SK-N-SH treated with all-trans-retinoic acid at 6 μM for 48 hours (cell line): ENCODE measurements at regions not wholly inside any gene's neighbourhood (a gene's known extent, or its start where the extent isn't known, plus 50 kb on each side); places are given as distances from the start of the nearest gene placed in this dataset.

Experiments used
- ATAC-seq: fragments of 200-7000 bp; cut with Tn5 transposase; 3 replicates; pipeline ENCODE4 v1.9.1; 2020; ENCODE audit warnings: mild to moderate bottlenecking, moderate library complexity
- ARNTL ChIP-seq: fragments of 450-650 bp; formaldehyde crosslinking; IDR thresholded peaks from 2 replicates; pipeline ENCODE4 v1.5.0; 2020; ENCODE audit warnings: low read depth, mild to moderate bottlenecking, moderate library complexity, borderline replicate concordance
- GLIS3 ChIP-seq: fragments of 250-450 bp; sonication (Bioruptor Pico); IDR thresholded peaks from 2 replicates; pipeline ENCODE4 v1.5.0; 2020; ENCODE audit warnings: mild to moderate bottlenecking, moderate library complexity
- OSR1 ChIP-seq: fragments of 250-450 bp; sonication (Bioruptor Pico); IDR thresholded peaks from 2 replicates; pipeline ENCODE4 v1.8.0; 2022; ENCODE audit warnings: moderate library complexity, mild to moderate bottlenecking, inconsistent platforms
- SNAI2 ChIP-seq: fragments of 250-450 bp; sonication (Bioruptor Pico); IDR thresholded peaks from 2 replicates; pipeline ENCODE4 v1.5.0; 2020; ENCODE audit warnings: mild to moderate bottlenecking, moderate library complexity
- TCF4 ChIP-seq: fragments of 250-450 bp; sonication (Bioruptor Pico); IDR thresholded peaks from 2 replicates; pipeline ENCODE4 v1.8.0; 2021; ENCODE audit warnings: mild to moderate bottlenecking, moderate library complexity, borderline replicate concordance
- TOX ChIP-seq: fragments of 250-450 bp; sonication (Bioruptor Pico); IDR thresholded peaks from 2 replicates; pipeline ENCODE4 v1.8.0; 2021; ENCODE audit warnings: mild to moderate bottlenecking, moderate library complexity, borderline replicate concordance
- ZFP3 ChIP-seq: fragments of 250-450 bp; sonication (Bioruptor Pico); IDR thresholded peaks from 2 replicates; pipeline ENCODE4 v1.5.0; 2020; ENCODE audit warnings: mild to moderate bottlenecking, moderate library complexity
- ZFP30 ChIP-seq: fragments of 450-650 bp; formaldehyde crosslinking; IDR thresholded peaks from 2 replicates; pipeline ENCODE4 v1.5.0; 2022; ENCODE audit warnings: mild to moderate bottlenecking, moderate library complexity
- ZNF70 ChIP-seq: fragments of 450-650 bp; formaldehyde crosslinking; IDR thresholded peaks from 2 replicates; pipeline ENCODE4 v1.5.0; 2020; ENCODE audit warnings: mild to moderate bottlenecking, moderate library complexity
- ZNF8 ChIP-seq: fragments of 450-650 bp; formaldehyde crosslinking; IDR thresholded peaks from 2 replicates; pipeline ENCODE4 v1.5.0; 2020; ENCODE audit warnings: mild to moderate bottlenecking, moderate library complexity
- TF ChIP-seq, protein P1 (sequence below): fragments of 250-450 bp; sonication (Bioruptor Pico); IDR thresholded peaks from 2 replicates; pipeline ENCODE4 v1.5.0; 2020; ENCODE audit warnings: mild to moderate bottlenecking, moderate library complexity
- TF ChIP-seq, protein P2 (sequence below): fragments of 250-450 bp; sonication (Bioruptor Pico); IDR thresholded peaks from 2 replicates; pipeline ENCODE4 v1.8.0; 2020; ENCODE audit warnings: mild to moderate bottlenecking, moderate library complexity, borderline replicate concordance
- TF ChIP-seq, protein P3 (sequence below): fragments of 250-450 bp; sonication (Bioruptor Pico); IDR thresholded peaks from 2 replicates; pipeline ENCODE4 v1.5.1; 2021; ENCODE audit warnings: mild to moderate bottlenecking, moderate library complexity
- TF ChIP-seq, protein P4 (sequence below): fragments of 250-450 bp; sonication (Bioruptor Pico); IDR thresholded peaks from 2 replicates; pipeline ENCODE4 v1.5.1; 2020; ENCODE audit warnings: low read depth, mild to moderate bottlenecking, moderate library complexity
- TF ChIP-seq, protein P5 (sequence below): fragments of 250-450 bp; sonication (Bioruptor Pico); IDR thresholded peaks from 2 replicates; pipeline ENCODE4 v1.8.0; 2021; ENCODE audit warnings: low read depth, mild to moderate bottlenecking, moderate library complexity, borderline replicate concordance

DNA sequence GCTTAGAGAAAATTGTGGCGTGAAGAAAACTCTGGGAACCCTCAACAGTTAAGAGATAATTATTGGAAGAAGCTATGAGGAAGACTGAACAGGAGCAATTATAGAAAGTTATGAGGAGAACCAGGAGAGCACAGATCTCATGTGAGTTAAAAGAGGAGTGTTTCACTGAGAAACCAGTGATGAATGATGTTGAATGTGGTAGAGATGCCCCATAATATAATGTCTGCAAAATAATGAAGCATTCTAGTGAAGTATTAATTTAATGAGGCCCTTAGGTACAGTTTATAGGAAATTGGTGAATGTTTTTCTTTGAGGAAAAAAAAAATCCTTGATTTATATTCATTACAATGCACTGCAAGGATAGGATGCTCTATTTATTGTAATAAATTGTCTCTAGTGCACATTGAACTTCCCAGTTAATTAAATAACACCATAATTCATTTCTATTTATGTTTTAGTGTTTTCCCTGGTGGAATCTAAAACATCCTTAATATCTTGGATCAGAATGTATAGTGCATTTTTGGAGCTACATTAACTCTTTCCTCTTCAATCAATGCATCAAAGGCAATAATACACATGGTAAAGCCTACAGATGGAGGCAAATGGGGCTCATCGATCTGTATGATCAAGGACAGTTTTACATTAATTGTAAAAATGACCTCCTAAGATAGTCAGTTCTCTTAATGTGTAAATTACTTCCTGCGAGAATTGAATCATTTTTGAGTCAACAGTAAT is 91.4 kb upstream of the EYS start (continued):
- TF ChIP-seq, protein P1, sequence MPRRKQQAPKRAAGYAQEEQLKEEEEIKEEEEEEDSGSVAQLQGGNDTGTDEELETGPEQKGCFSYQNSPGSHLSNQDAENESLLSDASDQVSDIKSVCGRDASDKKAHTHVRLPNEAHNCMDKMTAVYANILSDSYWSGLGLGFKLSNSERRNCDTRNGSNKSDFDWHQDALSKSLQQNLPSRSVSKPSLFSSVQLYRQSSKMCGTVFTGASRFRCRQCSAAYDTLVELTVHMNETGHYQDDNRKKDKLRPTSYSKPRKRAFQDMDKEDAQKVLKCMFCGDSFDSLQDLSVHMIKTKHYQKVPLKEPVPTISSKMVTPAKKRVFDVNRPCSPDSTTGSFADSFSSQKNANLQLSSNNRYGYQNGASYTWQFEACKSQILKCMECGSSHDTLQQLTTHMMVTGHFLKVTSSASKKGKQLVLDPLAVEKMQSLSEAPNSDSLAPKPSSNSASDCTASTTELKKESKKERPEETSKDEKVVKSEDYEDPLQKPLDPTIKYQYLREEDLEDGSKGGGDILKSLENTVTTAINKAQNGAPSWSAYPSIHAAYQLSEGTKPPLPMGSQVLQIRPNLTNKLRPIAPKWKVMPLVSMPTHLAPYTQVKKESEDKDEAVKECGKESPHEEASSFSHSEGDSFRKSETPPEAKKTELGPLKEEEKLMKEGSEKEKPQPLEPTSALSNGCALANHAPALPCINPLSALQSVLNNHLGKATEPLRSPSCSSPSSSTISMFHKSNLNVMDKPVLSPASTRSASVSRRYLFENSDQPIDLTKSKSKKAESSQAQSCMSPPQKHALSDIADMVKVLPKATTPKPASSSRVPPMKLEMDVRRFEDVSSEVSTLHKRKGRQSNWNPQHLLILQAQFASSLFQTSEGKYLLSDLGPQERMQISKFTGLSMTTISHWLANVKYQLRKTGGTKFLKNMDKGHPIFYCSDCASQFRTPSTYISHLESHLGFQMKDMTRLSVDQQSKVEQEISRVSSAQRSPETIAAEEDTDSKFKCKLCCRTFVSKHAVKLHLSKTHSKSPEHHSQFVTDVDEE (CRISPR knock-in tag), result no peak
- TF ChIP-seq, all 23 proteins: peak for 0

DNA sequence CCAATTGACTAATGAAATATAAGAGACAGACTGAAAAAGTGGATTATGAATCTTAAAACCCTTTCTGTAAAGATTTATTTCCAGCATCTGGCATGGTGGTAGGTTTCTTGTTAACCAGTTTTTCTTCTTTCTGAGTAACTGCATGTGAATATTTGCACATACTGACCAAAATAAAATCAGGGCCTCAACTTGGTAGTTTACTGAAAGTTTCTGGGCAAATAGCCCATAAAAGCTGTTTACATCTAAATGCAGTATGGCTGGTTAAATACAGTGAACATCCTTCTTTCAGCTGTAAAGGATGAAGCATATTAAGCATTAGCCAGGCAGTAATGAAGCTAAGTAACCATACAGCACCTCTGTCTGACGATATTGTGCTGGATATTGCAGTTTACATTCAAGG is 83.6 kb upstream of the EYS start:
- no peak for ATAC-seq
- TF ChIP-seq, protein P2, sequence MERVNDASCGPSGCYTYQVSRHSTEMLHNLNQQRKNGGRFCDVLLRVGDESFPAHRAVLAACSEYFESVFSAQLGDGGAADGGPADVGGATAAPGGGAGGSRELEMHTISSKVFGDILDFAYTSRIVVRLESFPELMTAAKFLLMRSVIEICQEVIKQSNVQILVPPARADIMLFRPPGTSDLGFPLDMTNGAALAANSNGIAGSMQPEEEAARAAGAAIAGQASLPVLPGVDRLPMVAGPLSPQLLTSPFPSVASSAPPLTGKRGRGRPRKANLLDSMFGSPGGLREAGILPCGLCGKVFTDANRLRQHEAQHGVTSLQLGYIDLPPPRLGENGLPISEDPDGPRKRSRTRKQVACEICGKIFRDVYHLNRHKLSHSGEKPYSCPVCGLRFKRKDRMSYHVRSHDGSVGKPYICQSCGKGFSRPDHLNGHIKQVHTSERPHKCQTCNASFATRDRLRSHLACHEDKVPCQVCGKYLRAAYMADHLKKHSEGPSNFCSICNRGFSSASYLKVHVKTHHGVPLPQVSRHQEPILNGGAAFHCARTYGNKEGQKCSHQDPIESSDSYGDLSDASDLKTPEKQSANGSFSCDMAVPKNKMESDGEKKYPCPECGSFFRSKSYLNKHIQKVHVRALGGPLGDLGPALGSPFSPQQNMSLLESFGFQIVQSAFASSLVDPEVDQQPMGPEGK (CRISPR knock-in tag), result no peak
- TF ChIP-seq ZFP30 (CRISPR knock-in tag) (no peak), TOX (CRISPR knock-in tag) (no peak), ZFP3 (no peak), GLIS3 (no peak)
- TF ChIP-seq, protein P3, sequence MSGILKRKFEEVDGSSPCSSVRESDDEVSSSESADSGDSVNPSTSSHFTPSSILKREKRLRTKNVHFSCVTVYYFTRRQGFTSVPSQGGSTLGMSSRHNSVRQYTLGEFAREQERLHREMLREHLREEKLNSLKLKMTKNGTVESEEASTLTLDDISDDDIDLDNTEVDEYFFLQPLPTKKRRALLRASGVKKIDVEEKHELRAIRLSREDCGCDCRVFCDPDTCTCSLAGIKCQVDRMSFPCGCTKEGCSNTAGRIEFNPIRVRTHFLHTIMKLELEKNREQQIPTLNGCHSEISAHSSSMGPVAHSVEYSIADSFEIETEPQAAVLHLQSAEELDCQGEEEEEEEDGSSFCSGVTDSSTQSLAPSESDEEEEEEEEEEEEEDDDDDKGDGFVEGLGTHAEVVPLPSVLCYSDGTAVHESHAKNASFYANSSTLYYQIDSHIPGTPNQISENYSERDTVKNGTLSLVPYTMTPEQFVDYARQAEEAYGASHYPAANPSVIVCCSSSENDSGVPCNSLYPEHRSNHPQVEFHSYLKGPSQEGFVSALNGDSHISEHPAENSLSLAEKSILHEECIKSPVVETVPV (CRISPR knock-in tag), result no peak
- TF ChIP-seq, protein P4, sequence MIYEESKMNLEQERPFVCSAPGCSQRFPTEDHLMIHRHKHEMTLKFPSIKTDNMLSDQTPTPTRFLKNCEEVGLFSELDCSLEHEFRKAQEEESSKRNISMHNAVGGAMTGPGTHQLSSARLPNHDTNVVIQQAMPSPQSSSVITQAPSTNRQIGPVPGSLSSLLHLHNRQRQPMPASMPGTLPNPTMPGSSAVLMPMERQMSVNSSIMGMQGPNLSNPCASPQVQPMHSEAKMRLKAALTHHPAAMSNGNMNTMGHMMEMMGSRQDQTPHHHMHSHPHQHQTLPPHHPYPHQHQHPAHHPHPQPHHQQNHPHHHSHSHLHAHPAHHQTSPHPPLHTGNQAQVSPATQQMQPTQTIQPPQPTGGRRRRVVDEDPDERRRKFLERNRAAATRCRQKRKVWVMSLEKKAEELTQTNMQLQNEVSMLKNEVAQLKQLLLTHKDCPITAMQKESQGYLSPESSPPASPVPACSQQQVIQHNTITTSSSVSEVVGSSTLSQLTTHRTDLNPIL (CRISPR knock-in tag), result no peak

DNA sequence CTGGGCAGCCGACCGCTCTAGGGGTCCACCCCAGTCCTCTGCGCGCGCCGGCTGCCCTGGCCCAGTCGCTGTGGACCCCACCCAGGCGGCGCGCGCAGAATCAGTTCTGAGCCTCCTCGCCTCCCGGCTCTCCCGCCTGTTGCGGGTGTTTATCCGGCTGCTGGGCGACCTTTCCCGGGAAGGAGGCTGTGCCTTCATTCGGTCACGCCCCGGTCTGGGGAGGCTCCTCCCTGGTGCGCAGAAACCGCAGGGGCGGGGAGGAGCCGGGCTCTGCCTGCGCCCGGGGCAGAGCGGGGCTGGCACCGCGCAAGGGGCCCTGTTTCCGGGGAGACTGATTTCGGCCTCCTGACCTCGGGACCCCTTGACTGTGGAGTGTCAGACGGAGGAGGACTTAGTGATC is 80.8 kb upstream of the EYS start:
- TF ChIP-seq ARNTL (CRISPR knock-in tag) (no peak), ZNF8 (no peak), OSR1 (CRISPR knock-in tag) (no peak), SNAI2 (CRISPR knock-in tag) (no peak)
- TF ChIP-seq, protein P5, sequence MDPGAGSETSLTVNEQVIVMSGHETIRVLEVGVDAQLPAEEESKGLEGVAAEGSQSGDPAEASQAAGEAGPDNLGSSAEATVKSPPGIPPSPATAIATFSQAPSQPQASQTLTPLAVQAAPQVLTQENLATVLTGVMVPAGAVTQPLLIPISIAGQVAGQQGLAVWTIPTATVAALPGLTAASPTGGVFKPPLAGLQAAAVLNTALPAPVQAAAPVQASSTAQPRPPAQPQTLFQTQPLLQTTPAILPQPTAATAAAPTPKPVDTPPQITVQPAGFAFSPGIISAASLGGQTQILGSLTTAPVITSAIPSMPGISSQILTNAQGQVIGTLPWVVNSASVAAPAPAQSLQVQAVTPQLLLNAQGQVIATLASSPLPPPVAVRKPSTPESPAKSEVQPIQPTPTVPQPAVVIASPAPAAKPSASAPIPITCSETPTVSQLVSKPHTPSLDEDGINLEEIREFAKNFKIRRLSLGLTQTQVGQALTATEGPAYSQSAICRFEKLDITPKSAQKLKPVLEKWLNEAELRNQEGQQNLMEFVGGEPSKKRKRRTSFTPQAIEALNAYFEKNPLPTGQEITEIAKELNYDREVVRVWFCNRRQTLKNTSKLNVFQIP (CRISPR knock-in tag), result no peak
- ATAC-seq, result no peak

DNA sequence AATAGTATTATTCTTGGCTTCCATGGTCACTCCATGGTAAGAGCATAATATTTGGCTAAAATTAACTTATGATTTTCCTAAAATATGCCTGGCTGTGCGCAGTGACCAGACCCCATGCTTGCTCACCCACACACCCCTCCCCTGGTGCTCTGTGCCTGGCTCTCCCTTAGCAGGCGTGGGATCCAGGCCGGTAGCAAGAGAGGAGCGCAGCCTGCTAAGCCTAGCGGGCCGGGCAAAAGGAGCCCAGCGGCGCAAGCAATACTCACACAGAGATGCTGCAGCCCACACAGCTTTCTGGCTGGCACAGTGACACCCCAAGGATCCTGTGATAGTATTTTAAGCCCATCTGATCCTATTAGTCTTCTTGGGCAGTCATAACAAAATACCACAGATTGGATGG is 79.8 kb upstream of the EYS start:
- no peak for TF ChIP-seq TCF4 (CRISPR knock-in tag)
- TF ChIP-seq, protein P2 (CRISPR knock-in tag), result no peak
- no peak for TF ChIP-seq ZNF70 (CRISPR knock-in tag)
- no peak for TF ChIP-seq SNAI2 (CRISPR knock-in tag)
- no peak for ATAC-seq
